ENCODE measurements at regions not wholly inside any gene's neighbourhood (a gene's known extent, or its start where the extent isn't known, plus 50 kb on each side); places are given as distances from the start of the nearest gene placed in this dataset.

DNA sequence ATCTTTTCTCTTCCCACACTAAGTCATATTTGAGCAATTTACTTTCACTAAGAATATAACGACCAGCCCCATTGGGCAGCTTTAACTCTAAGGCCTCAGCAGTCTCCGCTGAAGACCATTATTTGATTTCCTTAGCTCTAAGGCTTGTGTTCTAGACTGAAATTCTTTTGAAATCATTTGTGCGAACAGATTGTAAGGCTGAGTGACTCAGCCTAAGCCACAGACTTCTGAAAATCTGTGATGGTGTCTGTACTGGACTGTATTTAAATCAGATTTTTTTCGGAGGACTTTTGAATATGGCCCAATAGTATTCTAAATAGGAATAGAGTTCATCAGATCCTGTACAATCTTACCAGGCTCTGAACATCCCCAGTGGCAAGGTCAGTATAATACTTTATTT is 150.3 kb upstream of the TECRL start:
- TF ChIP-seq POLR2A (IDR thresholded peaks at IDR 0.05) = no peak
- TF ChIP-seq, protein P1, sequence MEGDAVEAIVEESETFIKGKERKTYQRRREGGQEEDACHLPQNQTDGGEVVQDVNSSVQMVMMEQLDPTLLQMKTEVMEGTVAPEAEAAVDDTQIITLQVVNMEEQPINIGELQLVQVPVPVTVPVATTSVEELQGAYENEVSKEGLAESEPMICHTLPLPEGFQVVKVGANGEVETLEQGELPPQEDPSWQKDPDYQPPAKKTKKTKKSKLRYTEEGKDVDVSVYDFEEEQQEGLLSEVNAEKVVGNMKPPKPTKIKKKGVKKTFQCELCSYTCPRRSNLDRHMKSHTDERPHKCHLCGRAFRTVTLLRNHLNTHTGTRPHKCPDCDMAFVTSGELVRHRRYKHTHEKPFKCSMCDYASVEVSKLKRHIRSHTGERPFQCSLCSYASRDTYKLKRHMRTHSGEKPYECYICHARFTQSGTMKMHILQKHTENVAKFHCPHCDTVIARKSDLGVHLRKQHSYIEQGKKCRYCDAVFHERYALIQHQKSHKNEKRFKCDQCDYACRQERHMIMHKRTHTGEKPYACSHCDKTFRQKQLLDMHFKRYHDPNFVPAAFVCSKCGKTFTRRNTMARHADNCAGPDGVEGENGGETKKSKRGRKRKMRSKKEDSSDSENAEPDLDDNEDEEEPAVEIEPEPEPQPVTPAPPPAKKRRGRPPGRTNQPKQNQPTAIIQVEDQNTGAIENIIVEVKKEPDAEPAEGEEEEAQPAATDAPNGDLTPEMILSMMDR (IDR thresholded peaks at IDR 0.05) = no peak

All from right lobe of liver (tissue), 4 donors.